IPS-20b (cell line): ENCODE measurements at regions not wholly inside any gene's neighbourhood (a gene's known extent, or its start where the extent isn't known, plus 50 kb on each side); places are given as distances from the start of the nearest gene placed in this dataset.
A peak's percentile ranks its signal among the peaks of the same experiment; 100 is the strongest.

Source experiments
- H3K27ac ChIP-seq: one replicate; pipeline ENCODE4 v1.5.1; 2013; ENCODE audit warnings: low read length
- H3K27me3 ChIP-seq: 2 replicates; pipeline ENCODE4 v1.6.1; 2013; ENCODE audit warnings: mild to moderate bottlenecking, low read length, inconsistent platforms; ENCODE audit not compliant: insufficient read depth
- H3K36me3 ChIP-seq: 2 replicates; pipeline ENCODE4 v1.6.1; 2013; ENCODE audit warnings: low read depth, mild to moderate bottlenecking, inconsistent platforms, low read length, moderate library complexity; ENCODE audit not compliant: insufficient read depth
- H3K4me1 ChIP-seq: 2 replicates; pipeline ENCODE4 v1.6.1; 2013; ENCODE audit warnings: mild to moderate bottlenecking, control low read depth, inconsistent platforms, low read length, moderate library complexity; ENCODE audit not compliant: insufficient read depth
- H3K4me3 ChIP-seq: 2 replicates; pipeline ENCODE4 v1.5.1; 2013; ENCODE audit warnings: mild to moderate bottlenecking, low read length, inconsistent platforms
- H3K9ac ChIP-seq: 2 replicates; pipeline ENCODE4 v1.6.1; 2013; ENCODE audit warnings: low read depth, mild to moderate bottlenecking, inconsistent platforms, low read length, moderate library complexity
- H3K9me3 ChIP-seq: 2 replicates; pipeline ENCODE4 v1.6.1; 2013; ENCODE audit warnings: mild to moderate bottlenecking, low read depth, low read length, inconsistent platforms; ENCODE audit not compliant: insufficient read depth

GRCh38 chr14:34012978-34013720, 62.3 kb upstream of the EGLN3 start:
- Histone ChIP-seq H3K9ac (0 out of 2 replicates have a peak overlapping the region, but pooled peaks have one; percentile 18), H3K27ac (no peak overlapping the region), H3K27me3 (no peaks in the 10 kb centered on the region), H3K9me3 (no peaks in the 10 kb centered on the region), H3K36me3 (no peaks in the 10 kb centered on the region), H3K4me1 (peaks cover 12% of the 10 kb centered on the region), H3K4me3 (no peak overlapping the region)

GRCh38 chr14:34012369-34012768, 61.5 kb upstream of the EGLN3 start:
- no peaks in the 10 kb centered on the region for H3K27me3 ChIP-seq
- H3K4me3 ChIP-seq = no peak overlapping the region
- no peaks in the 10 kb centered on the region for H3K9me3 ChIP-seq
- H3K4me1 ChIP-seq = peaks cover 10% of the 10 kb centered on the region
- H3K9ac ChIP-seq = no peak overlapping the region
- H3K36me3 ChIP-seq = no peaks in the 10 kb centered on the region
- no peak overlapping the region for H3K27ac ChIP-seq

DNA sequence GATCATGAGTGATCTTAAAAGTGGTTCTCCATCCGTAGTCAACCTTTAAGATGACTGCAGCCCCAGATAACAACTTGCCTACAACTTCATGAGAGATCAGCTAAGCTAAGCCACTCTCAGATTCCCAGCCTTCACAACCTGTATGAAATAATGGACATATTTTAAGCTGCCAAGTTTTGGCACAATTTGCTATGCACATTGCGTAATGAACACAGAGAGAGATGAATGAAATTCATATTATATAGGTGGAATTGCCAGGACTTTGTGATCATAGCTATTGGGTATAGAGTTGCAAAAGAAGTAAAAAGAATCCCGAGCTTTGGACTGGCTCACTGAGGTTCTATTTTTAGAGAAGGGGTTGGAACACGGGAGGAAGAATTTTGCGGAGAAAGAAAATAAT, 59.1 kb upstream of the EGLN3 start:
- no peak overlapping the region for H3K27ac ChIP-seq
- no peak overlapping the region for H3K9ac ChIP-seq
- H3K27me3 ChIP-seq = no peaks in the 10 kb centered on the region
- H3K4me3 ChIP-seq = no peak overlapping the region
- peaks cover 10% of the 10 kb centered on the region for H3K4me1 ChIP-seq
- no peaks in the 10 kb centered on the region for H3K36me3 ChIP-seq
- no peaks in the 10 kb centered on the region for H3K9me3 ChIP-seq

- Histone ChIP-seq H3K9me3 (no peaks in the 10 kb centered on the region), H3K4me3 (no peak overlapping the region), H3K27me3 (no peaks in the 10 kb centered on the region), H3K27ac (no peak overlapping the region), H3K9ac (no peak overlapping the region), H3K36me3 (no peaks in the 10 kb centered on the region), H3K4me1 (no peaks in the 10 kb centered on the region)
These were observed 57.0 kb upstream of the EGLN3 start for GRCh38 chr14:34007902-34008301.

DNA sequence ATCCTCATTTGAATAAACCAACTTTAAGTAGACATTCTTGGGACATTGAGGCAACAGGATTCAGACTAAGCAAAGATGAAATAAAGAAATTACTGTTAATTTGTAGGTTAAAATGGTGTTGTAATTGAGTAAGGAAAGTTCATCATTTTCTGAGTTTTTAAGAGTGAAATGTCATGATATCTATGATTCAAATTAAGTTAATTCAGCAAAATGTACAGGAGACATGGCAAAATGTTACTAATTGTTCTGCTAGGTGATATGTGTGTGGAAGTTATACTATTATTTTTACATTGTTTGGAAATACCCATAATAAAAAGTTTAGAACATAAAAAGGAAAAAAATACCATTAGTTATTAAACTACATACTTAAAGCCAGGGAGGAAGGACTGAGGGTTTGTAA, 55.0 kb upstream of the EGLN3 start:
- Histone ChIP-seq H3K27ac (no peak overlapping the region), H3K27me3 (no peaks in the 10 kb centered on the region), H3K4me1 (no peaks in the 10 kb centered on the region), H3K36me3 (no peaks in the 10 kb centered on the region), H3K9ac (no peak overlapping the region), H3K4me3 (no peak overlapping the region), H3K9me3 (no peaks in the 10 kb centered on the region)

GRCh38 chr14:34004881-34005280, 54.0 kb upstream of the EGLN3 start:
- Histone ChIP-seq H3K4me3 (no peak overlapping the region), H3K27ac (no peak overlapping the region), H3K4me1 (no peaks in the 10 kb centered on the region), H3K36me3 (no peaks in the 10 kb centered on the region), H3K9me3 (no peaks in the 10 kb centered on the region), H3K9ac (no peak overlapping the region), H3K27me3 (no peaks in the 10 kb centered on the region)

- no peaks in the 10 kb centered on the region for H3K36me3 ChIP-seq
- H3K4me3 ChIP-seq = no peak overlapping the region
- H3K9ac ChIP-seq = no peak overlapping the region
- H3K9me3 ChIP-seq = no peaks in the 10 kb centered on the region
- no peaks in the 10 kb centered on the region for H3K27me3 ChIP-seq
- H3K27ac ChIP-seq = no peak overlapping the region
- H3K4me1 ChIP-seq = no peaks in the 10 kb centered on the region
These were observed 52.8 kb upstream of the EGLN3 start for GRCh38 chr14:34003691-34004090.

DNA sequence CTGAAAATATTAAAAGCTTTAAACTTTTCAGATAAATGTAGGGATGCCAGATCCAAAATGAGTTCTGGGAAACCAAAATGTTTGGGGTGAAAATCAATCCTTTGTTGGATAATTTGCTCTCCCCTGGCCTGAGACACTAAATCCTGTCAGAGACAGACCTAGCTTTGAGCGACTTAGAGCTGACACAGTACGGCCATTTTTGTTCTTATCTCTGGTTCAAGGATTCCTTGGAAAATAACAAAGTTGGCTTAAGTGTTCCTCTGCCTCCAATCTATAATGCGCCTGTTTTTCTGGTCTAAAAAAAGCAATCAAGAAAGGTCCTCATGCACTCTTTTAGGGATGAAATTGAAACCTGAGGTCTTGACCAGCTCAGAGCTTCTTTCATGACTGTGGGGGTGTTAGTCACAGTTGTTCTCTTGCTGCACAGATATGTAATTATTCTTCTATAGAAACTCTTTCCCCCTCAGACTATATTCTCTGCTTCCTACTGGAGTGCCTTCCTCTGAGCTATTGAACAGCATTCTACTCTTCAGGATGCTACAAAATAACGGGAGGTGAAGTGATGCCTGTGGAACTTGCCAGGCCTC, 52.3 kb upstream of the EGLN3 start:
- H3K9me3 ChIP-seq = no peaks in the 10 kb centered on the region
- no peaks in the 10 kb centered on the region for H3K36me3 ChIP-seq
- no peaks in the 10 kb centered on the region for H3K27me3 ChIP-seq
- no peak overlapping the region for H3K27ac ChIP-seq
- H3K4me3 ChIP-seq = no peak overlapping the region
- H3K9ac ChIP-seq = no peak overlapping the region
- no peaks in the 10 kb centered on the region for H3K4me1 ChIP-seq
